NCI-H82 (cell line): ENCODE measurements at regions not wholly inside any gene's neighbourhood (a gene's known extent, or its start where the extent isn't known, plus 50 kb on each side); places are given as distances from the start of the nearest gene placed in this dataset.

Experiments
- DNase-seq: peaks from one replicate; lab custom pipeline; 2025; lab: John Stamatoyannopoulos, UW

DNA sequence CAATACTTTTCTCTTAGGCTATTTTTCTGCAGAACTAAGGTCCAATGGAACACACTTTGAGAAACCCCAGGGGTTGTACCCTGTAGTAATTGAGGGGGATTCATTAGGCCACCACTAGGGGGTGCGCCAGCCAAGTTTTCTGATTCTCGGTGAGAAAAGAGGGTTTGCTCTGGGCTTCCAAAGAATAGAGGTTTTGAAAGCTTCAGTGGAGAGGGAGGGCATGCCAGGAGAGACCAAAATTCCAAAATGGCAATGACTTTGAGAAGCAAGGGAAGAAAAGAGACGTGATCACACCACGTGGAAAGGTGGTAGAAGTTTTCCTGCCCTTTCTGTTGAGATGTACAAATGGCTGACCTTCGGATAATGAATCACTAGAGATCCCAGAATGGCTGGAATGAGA is 323.3 kb downstream of the RPS6KC1 start:
- peak; percentile 87 for DNase-seq

DNA sequence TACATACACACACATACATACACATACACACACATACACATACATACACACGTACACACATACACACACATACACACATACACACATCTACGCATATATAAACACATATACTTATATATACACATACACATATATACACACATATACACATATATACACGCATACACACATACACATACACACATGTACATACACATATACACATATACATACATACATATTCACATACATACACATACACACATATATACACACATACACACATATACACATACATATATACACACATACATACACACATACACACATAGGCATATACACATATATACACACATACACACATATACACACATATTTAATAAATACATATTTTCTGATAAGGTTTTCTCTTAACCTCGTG is 324.0 kb downstream of the RPS6KC1 start:
- no peak for DNase-seq

DNA sequence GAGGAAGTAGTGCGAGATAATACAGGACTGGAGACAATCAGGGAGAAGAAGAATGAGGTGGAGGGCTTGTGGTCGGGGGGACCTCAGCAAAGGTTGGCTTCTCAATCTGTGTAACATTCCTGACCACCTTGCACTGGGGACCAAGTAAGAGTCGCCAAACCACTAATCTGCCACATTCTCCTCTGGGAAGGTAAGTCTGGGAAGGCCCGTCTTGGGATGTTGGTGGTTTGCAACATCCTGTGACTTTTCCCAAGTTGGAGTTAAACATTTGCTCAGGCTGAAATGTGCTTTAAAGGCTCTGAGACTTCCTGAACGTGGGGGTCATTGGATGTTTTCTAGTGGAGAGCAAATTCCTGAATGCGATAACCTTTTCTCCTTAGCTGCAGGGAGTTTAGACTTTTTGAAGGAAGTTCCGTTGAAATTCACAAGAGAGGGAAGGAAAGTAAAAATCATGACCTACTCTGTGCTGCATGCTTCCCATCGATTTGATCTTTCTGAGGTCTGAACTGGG is 325.9 kb downstream of the RPS6KC1 start:
- no peak for DNase-seq

DNA sequence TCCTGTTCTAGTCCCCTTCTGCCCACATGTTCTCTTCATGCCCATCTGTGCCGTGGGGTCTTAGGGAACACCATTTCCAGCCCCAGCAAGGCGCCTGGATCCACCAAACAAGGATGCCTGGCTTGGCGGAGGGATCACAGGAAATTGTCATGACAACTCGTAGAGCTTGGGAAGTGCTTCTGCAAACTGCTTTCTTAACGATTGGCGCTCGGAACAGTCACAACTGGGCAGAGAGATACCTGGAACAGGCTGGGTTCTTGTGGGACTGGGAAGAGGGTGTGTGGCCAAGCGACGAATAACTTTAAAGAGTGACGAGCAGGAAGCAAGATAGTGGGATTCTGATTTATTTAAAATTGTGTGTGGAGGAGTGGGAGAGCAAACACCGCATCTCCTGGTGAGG is 329.8 kb downstream of the RPS6KC1 start:
- no peak for DNase-seq

DNA sequence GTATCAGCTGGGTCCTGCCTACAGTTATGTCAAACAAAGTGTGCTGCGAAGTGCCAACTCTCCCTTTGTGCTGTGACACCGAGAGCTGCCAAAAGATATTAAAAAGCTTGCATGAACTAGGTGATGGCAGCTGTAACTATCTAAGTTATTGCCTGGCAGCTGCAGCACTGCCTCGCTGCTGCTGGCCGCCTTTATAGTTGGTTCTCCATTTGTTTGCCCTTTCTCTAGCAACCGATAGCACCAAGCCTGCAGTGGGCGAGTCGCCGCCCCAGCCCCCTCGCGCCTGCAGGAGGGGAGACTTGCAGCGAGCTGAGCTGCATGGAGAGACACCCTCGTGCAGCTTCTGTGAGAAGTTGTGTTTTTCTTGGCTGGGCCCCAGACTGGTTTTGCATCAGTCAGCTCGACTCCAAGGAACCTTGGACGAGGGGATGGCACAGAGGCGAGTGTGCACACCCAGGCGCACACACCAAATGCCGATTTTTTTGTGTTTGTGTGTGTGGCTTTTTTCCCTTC is 330.6 kb downstream of the RPS6KC1 start:
- DNase-seq = no peak

DNA sequence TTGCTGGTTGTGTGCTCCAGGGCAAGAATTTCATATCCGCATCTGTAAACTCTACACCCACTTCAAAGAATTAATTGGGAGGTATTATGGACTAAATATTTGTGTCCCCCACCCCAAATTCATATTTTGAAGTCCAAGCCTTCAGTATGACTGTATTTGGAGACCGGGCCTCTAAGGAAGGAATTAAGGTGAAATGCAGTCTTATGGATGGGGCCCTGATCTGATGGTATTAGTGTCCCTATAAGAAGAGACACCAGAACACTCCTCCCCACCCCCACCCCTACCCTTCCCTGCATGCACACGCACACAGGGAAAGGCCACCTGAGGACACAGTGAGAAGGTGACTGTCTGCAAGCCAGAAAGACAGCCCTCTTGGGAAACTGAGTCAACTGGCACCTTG is 332.4 kb downstream of the RPS6KC1 start:
- DNase-seq = no peak

DNA sequence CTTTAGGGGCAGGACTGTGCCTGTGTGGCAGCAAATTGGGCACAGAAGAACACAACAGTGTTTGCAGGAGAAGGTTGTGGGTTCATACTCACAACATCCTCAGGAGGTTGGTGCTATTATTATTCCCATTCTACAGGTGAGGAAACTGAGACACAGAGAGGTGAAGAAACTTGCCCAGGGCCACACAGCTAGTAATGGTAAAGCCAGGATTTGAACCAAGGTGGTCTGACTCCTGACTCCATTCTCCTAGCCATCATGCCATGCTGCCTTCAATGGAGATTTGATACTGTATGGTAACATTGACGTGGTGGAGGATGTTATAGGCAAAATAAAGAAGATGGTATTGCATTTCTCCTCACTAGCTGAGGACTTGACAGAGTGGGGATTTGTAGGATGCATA is 334.2 kb downstream of the RPS6KC1 start:
- DNase-seq = no peak

DNA sequence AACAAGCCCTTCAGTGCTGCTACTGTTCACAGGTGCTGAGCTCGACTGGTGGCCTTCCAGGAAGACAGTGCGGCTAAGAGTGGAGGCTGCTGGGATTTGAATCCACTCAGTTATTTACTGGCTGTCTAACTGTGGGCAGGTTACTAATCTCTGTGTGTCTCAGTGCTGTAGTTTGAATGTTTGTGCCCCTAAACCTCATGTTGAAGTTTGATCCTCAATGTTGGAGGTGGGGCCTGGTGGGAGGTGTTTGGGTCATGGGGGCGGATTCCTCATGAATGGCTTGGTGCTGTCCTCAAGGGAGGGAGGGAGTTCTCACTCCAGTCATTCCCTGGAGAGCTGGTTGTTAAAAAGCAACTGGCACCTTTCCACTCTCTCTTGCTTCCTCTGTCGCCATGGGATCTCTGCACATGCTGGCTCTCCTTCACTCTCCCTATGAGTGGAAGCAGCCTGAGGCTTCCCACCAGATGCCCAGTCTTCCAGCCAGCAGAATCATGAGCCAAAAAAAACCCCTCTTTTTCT is 334.8 kb downstream of the RPS6KC1 start:
- DNase-seq = no peak

DNA sequence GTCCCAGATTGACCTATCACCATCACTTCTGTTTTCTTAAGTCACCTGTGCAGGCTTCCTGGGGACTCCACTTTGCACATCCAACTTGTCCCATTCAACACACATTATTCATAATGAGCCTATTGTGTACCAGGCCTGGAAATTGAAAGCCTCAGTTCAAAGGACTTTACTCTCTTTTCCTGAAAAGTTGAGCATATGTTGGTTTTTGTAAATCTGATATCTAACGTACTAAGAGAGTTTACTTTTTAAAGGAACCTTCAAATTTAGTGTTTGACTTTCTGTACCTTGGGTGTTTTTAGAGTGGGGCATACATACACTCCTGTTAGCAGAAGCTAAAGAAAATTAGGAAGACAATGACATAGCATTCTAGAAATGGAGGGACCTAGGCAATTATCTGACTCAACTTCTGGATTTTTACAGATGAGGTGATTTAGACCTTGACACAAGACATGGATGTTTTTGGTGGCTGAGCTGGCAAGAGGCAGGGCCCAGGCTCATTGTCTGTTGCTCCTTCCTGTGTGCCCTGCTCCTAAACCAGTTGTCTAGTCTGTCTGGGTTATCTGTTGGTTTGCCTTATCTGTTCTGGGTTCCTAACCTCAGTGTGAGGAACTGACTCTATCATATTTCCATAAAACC is 336.5 kb downstream of the RPS6KC1 start:
- no peak for DNase-seq

DNA sequence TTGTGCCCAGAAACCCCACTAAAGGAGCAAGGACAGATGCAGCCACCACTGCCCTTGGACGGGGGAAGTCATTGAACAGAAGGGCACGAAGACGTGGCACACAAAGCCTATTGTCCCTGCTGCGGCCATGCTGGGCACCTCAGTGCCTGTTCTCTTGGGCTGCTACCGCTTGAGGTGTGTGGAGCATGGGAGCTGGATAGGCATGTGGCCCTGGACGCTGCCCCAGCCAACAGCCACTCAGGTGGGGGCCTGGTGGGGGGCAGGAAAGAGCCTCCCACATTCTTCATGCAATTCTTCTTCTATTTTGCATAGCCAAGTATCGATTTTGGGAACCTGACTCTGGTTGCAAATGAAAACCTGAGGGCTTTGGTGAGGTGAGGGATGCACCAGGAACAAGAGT is 337.2 kb downstream of the RPS6KC1 start:
- no peak for DNase-seq

DNA sequence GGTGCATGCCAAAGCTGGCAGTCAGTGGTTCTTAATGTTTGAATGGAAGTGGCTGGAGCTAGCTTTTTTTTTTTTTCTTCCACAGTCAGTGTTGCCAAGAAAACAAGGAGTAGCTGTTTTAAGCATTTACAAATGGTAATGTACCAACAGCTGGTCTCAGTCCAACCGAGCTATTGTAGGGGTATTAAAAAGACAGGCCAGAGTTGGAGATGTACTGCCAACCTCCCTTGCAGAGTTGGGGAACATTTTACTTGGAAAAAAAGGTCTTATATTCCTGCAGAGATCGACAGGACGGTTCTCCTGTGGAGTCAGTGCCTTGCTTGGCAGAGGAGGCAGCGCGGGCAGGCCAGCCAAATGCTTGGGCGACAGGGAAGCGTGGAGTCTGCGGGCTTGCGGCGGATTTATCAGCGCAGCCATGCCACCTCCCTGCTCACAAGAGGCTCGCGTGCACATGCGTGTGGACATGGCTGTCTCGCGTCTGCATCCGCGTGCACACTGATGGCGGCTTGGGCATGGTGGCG is 338.1 kb downstream of the RPS6KC1 start:
- DNase-seq = no peak

DNA sequence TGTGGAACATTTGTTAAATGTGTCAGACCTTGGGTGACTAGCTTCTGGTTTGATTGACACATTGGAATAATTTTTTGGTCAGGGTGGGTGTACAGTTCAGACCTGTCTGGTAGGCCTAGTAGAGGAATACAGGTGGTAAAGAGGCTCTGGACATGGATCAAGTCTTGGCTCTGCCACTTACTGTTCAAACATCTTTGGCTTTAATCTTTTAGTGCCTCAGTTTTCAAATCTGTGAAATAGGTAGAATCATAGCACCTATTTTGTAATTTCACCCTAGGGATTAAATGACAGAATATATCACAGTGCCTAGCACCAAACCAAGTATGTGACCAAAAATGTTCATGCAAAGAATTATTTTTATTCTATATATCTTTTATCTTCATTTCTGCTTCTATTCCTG is 340.4 kb downstream of the RPS6KC1 start:
- no peak for DNase-seq

DNA sequence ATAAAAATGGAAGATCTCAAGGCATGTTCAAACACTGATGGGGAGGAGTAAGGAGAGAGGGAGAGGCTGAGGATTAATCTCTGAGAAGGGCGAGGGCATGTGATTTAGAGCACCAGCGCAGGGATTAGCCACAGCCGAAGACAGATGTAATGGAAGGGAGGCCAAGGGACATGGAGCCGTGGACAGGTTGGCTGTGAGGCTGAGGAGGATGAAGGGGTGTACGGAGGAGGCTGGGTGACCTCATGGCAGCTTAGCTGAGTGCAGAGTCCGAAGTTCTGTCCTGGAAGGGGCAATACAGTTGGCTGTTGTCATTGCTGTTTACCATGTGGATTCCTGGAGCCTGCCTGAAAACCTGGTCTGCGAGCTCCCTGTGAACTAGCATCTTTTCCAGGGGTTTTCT is 342.8 kb downstream of the RPS6KC1 start:
- peak; percentile 83 for DNase-seq

DNA sequence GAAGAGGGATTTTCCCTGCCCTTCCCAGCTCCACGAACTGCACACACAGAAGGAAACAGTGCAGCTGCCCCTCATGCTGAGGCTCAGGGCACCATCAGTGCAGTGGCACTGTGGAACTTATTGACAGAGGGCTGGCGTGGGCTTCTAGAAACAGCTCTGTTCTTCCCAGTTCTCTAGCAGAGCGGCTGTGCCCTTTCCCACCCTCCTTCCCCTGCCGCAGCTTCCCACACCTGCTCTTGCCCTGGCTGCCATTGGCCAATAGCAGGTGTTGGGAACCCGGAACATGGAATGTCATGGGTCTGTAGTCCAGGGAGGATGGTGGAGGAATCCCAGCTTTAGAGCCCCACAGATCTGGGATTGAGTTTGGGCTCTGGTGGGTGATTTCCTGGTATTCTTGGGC is 343.8 kb downstream of the RPS6KC1 start:
- DNase-seq = no peak

DNA sequence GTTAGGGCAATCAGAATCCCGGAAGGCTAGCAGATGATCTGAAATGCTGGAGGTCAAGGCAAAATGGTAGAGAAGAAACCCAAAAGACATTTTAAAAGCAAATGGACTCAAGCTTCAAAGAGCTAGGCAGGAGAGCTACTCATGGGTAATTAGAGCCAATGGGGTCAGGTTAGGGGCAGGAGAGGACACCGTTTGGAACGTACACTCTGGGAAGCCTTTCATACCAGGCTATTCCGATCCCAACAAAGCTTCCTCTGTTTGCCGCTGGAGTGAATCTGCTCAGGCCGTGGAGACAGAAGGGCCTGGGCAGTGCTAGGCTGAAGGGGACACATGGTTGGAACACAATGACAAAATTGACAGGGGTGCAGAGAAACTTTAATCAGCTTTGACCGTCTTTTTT is 346.6 kb downstream of the RPS6KC1 start:
- DNase-seq = no peak

DNA sequence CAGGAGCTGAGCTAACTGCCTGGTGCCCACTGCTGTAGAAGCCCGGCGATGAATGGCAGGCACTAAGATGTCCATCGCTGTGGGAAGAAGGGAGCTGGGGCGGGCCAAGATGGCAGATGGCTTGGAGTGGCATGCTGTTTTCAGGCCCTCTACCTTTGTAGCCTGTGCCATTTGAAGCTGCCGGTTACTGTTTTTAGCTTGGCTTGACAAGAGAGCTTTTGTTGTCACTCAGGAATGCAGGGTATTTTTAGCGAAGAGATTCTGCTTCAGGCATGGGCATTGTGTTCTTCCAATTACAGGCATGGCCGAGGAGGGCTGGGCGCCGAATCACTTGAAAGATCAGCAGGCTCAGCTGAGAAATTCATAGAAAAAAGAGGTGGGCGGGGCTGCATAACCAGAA is 348.7 kb downstream of the RPS6KC1 start:
- DNase-seq = no peak

DNA sequence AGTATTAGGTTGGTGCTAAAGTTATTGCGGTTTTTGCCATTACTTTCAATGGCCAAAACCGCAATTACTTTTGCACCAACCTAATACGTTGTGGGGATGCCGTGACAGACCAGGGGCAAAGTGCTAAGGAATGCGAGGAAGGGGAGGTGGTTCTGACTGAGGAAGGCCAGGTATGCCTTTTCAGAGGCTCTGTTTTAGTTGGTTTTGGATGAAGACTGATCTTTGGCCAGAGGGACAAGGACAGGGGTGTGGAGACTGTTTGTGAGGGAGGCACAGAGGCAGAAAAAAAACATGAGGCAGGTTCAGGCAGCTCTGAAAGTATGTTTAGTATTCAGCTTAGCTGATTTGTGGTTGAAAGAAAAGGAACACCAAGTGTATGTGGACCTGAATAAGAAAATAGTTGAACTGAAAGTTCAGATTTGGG is 358.2 kb downstream of the RPS6KC1 start:
- DNase-seq = no peak

DNA sequence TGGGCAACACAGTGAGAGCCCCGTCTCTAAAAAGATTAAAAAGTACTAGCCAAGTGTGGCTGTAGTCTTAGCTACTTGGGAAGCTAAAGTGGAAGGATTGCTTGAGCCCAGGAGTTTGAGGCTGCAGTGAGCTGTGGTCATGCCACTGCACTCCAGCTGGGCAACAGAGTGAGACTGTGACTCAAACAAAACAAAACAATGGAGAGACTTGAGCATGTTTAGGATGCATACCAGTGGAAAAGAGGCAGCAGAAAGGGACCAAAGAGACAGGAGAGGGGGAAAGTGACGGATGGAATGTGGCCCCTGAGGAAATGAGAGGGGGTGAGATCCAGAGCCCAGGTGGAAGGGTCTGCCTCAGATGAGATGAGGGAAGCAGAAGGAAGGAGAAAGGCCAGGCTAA is 358.9 kb downstream of the RPS6KC1 start:
- no peak for DNase-seq

DNA sequence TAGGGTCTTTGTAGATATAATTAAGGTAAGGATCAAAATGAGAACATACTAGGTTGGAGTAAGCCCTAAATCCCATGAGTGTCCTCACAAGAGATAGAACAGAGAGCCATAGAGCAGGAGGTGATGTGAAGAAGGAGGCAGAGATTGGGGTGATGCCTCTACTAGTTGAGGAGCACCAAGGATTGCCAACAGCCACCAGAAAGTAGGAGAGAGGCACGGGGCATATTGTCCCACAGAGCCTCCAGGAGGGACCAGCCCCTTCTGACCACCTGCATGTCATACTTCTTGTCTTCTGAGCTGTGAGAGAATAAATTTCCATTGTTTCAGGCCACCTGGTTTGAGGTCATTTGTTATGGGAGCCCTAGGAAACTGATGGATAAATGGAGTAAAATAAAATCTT is 363.3 kb downstream of the RPS6KC1 start:
- no peak for DNase-seq

DNA sequence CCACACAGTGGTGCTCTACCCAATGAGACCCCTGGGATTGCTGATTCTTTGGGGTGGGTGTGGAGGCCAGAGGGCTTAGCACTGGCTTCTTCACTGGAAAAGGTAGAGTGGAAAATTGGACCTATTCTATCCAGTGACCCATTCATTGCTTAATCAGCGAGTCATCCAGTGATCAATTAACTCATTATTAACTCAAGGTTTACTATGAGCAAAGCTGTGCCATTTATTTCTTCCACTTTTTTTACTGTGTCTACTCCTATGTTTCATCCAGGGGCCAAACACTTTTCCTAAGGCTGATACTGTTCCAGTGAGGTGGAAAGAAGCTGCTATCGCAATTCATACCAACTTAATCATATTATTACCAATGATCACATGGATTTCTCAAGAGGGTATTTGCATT is 363.9 kb downstream of the RPS6KC1 start:
- no peak for DNase-seq

DNA sequence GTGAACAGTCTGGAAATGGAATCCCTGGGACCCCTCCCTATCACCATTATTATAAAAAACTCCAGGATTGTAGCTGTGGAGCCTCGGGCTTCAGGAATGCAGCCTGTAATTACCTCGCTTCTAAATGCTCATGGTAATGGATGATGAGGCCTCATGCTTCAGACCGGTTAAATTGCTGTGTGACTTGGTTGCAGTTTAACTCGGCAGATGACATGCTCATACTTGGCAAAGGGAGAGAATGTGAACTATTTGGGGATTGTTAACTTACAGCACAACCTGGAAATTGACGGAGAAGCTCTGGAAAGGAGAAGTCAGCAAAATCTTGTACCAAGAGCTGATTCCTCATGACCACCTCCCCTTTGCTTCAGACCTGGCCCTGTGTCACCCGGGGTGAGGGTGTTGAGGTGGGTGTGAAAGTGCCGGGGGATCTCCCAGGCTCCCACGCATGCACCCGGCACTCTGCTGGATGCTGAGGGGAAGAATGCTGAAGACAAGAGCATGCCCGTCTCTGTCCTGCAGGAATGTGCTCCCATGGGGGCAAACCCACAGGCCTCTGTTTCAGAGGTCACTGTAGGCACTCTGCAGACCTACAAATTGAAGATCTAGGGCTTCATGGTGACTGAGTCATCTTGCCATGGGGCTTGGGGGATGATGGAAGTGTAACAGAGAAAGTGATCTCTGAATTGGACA is 364.8 kb downstream of the RPS6KC1 start:
- no peak for DNase-seq

DNA sequence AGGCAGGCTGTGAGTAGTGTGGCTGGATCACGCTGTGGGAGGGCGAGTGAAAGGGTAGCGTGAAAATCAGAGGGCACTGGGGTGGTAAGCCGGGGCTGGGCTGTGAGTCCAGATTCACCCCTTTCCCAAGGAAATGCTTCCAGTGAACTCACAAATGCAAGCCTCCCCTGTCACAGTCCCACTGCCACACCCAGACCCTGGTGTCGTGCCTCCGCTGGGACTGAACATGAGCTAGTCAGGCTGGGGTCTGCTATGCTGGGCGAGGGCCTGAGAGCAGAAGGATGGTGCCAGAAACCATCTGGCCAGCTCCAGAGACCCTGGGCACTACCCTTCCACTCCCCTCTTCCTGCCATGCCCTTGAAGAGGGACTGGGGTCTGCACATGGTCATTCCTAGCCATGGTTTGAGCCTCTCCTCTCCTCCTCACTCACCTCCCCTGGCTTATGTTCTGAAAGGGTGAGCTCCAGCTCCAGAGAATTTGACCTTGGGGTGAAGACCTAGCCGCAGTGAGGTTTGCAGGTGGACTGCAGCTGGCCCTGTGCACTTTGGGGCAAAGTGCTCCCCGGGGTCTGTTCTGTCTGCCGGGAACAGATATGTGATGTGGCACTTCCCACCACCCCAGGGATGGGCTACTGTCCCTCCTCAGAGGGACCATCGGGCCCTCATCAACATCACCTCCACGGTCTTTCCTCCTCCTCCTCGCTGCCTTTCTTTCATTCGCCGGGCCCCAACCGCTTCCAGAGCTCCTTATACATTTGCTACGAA is 365.6 kb downstream of the RPS6KC1 start:
- no peak for DNase-seq
